ENCODE measurements at regions not wholly inside any gene's neighbourhood (a gene's known extent, or its start where the extent isn't known, plus 50 kb on each side); places are given as distances from the start of the nearest gene placed in this dataset.

DNA sequence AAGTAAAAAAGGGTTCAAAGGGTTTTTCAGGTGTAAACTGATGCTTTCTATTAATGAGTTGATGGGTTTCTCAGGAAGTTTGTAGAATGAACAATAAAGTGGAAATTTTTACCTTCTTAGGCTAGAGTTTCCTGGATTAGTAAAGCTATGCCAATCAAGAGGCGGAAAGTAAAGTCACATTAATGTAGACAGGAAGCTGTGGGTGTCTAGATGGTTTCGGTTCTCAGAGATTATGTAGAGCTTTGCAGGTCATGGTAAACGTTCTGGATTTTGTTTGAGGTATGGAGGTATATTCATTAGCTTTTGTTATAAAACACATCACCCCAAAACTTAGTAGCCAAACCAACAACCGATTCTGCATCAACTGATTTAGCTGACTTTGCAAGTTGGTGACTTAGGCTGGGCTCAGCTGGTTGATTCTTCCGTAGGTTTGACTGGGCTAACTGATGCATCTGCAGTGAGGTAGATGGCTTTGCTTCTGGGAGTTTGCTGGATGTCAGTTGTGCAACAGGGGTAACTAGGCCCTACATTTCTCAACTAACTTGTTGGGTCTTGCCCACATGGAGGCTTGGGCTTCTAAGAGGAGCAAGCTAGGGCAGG is 273.8 kb downstream of the MSX2 start:
- Histone ChIP-seq H3K36me3 (ENCODE audit: insufficient read depth, low read length) (no peaks in the 10 kb centered on the region), H2AFZ (ENCODE audit: low read length) (no peak overlapping the region), H3K4me1 (ENCODE audit: insufficient read depth, low read length, poor library complexity, severe bottlenecking) (no peaks in the 10 kb centered on the region), H4K20me1 (ENCODE audit: insufficient read depth, low read length) (no peaks in the 10 kb centered on the region), H3K9me3 (ENCODE audit: low read length) (no peaks in the 10 kb centered on the region), H3K4me2 (ENCODE audit: low read length) (no peak overlapping the region), H3K9me2 (ENCODE audit: insufficient read depth, low read length) (no peaks in the 10 kb centered on the region), H3K27ac (ENCODE audit: low read depth, low read length, poor library complexity, severe bottlenecking) (no peak overlapping the region), H3K4me3 (ENCODE audit: low read depth, low read length, poor library complexity, severe bottlenecking) (no peak overlapping the region), H3K79me2 (ENCODE audit: insufficient read depth, low read depth, low read length) (no peaks in the 10 kb centered on the region)
- POLR2A ChIA-PET = interaction anchor here (0.5 kb wide), 1 partner anchor 9 kb away, joined by 3 read pairs; no protein-coding TSS in a partner anchor
- CTCF ChIA-PET (ENCODE audit: unreplicated experiment) = no interaction called here
- TF ChIP-seq, protein P1, sequence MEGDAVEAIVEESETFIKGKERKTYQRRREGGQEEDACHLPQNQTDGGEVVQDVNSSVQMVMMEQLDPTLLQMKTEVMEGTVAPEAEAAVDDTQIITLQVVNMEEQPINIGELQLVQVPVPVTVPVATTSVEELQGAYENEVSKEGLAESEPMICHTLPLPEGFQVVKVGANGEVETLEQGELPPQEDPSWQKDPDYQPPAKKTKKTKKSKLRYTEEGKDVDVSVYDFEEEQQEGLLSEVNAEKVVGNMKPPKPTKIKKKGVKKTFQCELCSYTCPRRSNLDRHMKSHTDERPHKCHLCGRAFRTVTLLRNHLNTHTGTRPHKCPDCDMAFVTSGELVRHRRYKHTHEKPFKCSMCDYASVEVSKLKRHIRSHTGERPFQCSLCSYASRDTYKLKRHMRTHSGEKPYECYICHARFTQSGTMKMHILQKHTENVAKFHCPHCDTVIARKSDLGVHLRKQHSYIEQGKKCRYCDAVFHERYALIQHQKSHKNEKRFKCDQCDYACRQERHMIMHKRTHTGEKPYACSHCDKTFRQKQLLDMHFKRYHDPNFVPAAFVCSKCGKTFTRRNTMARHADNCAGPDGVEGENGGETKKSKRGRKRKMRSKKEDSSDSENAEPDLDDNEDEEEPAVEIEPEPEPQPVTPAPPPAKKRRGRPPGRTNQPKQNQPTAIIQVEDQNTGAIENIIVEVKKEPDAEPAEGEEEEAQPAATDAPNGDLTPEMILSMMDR (conservative IDR thresholded peaks at IDR 0.05; ENCODE audit: low read length) = no peak
- TF ChIP-seq EZH2phosphoT487 (IDR thresholded peaks at IDR 0.05; ENCODE audit: borderline replicate concordance, low read depth, low read length) = no peak
- BruUV-seq (replicated peaks) = no TSS peak
- intact Hi-C loops (cut with micrococcal nuclease; ENCODE audit: unreplicated experiment) = no loop called here
- peak; percentile 1 for DNase-seq (ENCODE audit: low spot score)

DNA sequence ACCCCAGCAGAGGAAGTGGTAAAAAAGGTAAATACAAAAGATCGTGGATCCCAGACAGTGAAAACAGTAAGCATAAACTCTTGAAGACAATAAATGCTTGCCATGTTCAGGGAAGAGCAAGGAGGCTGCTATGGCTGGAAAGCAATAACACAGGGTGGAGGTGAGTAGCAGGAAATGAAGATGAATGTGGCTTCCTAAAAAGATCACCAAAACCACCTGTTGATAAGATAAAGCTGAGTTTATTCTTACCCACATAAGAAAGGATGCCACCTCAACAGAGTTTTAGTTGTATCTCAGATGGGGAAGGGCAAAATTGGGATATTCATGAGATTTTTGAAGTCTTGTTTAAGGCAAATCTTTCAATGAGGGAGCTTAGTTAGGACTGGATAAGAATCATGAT is 273.3 kb downstream of the MSX2 start:
- no peaks in the 10 kb centered on the region for H4K20me1 ChIP-seq (ENCODE audit: insufficient read depth, low read length)
- H3K9me2 ChIP-seq (ENCODE audit: insufficient read depth, low read length) = no peaks in the 10 kb centered on the region
- BruUV-seq (replicated peaks) = no TSS peak
- no peak for DNase-seq (ENCODE audit: low spot score)
- H3K9me3 ChIP-seq (ENCODE audit: low read length) = no peaks in the 10 kb centered on the region
- H3K4me3 ChIP-seq (ENCODE audit: low read depth, low read length, poor library complexity, severe bottlenecking) = no peak overlapping the region
- no peaks in the 10 kb centered on the region for H3K36me3 ChIP-seq (ENCODE audit: insufficient read depth, low read length)
- no peak overlapping the region for H3K4me2 ChIP-seq (ENCODE audit: low read length)
- TF ChIP-seq, protein P1 (conservative IDR thresholded peaks at IDR 0.05; ENCODE audit: low read length) = no peak
- no peak for TF ChIP-seq EZH2phosphoT487 (IDR thresholded peaks at IDR 0.05; ENCODE audit: borderline replicate concordance, low read depth, low read length)
- no peak overlapping the region for H2AFZ ChIP-seq (ENCODE audit: low read length)
- intact Hi-C loops (cut with micrococcal nuclease; ENCODE audit: unreplicated experiment) = no loop called here
- no peaks in the 10 kb centered on the region for H3K79me2 ChIP-seq (ENCODE audit: insufficient read depth, low read depth, low read length)
- CTCF ChIA-PET (ENCODE audit: unreplicated experiment) = no interaction called here
- H3K4me1 ChIP-seq (ENCODE audit: insufficient read depth, low read length, poor library complexity, severe bottlenecking) = no peaks in the 10 kb centered on the region
- POLR2A ChIA-PET = no interaction called here
- no peak overlapping the region for H3K27ac ChIP-seq (ENCODE audit: low read depth, low read length, poor library complexity, severe bottlenecking)

DNA sequence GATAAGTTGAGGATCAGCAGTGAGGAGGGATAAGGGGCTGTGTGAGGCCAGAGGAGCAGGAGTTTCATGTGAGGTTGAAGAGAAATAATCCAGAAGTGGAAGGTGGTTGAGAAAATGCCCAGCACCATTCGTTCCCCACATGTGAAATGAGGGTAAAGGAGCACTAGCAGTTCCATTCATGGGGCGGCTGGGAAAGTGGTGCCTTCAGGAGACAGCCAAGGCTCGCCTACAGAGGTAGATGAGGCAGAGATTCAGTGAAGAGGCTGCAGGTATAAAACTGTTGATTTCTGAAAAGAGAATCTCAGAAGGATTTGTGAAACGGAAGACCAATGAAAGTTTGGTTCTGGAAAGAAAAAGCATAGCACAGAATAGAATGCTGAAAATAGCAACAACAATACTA is 272.6 kb downstream of the MSX2 start:
- no peaks in the 10 kb centered on the region for H3K9me2 ChIP-seq (ENCODE audit: insufficient read depth, low read length)
- no TSS peak for BruUV-seq (replicated peaks)

More for the DNA sequence above, 272.6 kb downstream of the MSX2 start:
- Histone ChIP-seq H4K20me1 (ENCODE audit: insufficient read depth, low read length) (no peaks in the 10 kb centered on the region), H3K27ac (ENCODE audit: low read depth, low read length, poor library complexity, severe bottlenecking) (no peak overlapping the region), H3K4me2 (ENCODE audit: low read length) (no peak overlapping the region), H3K36me3 (ENCODE audit: insufficient read depth, low read length) (no peaks in the 10 kb centered on the region), H2AFZ (ENCODE audit: low read length) (no peak overlapping the region), H3K4me1 (ENCODE audit: insufficient read depth, low read length, poor library complexity, severe bottlenecking) (no peaks in the 10 kb centered on the region), H3K79me2 (ENCODE audit: insufficient read depth, low read depth, low read length) (no peaks in the 10 kb centered on the region), H3K9me3 (ENCODE audit: low read length) (no peaks in the 10 kb centered on the region), H3K4me3 (ENCODE audit: low read depth, low read length, poor library complexity, severe bottlenecking) (no peak overlapping the region)
- intact Hi-C loops (cut with micrococcal nuclease; ENCODE audit: unreplicated experiment) = no loop called here
- CTCF ChIA-PET (ENCODE audit: unreplicated experiment) = no interaction called here
- POLR2A ChIA-PET = no interaction called here
- no peak for DNase-seq (ENCODE audit: low spot score)
- TF ChIP-seq EZH2phosphoT487 (IDR thresholded peaks at IDR 0.05; ENCODE audit: borderline replicate concordance, low read depth, low read length) = no peak
- TF ChIP-seq, protein P1 (conservative IDR thresholded peaks at IDR 0.05; ENCODE audit: low read length) = no peak
